ENCODE measurements at regions not wholly inside any gene's neighbourhood (a gene's known extent, or its start where the extent isn't known, plus 50 kb on each side); places are given as distances from the start of the nearest gene placed in this dataset.

GRCh38 chr9:7236186-7236585, 478.4 kb downstream of the KDM4C start:
- H3K36me3 ChIP-seq (ENCODE audit: control insufficient read depth, insufficient read depth, low read length), result no peaks in the 10 kb centered on the region
- H2AFZ ChIP-seq, result no peak overlapping the region
- H3K9ac ChIP-seq, result no peak overlapping the region
- no peak overlapping the region for H3K27ac ChIP-seq
- H3K4me3 ChIP-seq (ENCODE audit: low read depth, low read length), result no peak overlapping the region
- H3K4me2 ChIP-seq (ENCODE audit: low read length), result no peak overlapping the region
- no peaks in the 10 kb centered on the region for H3K4me1 ChIP-seq
- no peaks in the 10 kb centered on the region for H3K79me2 ChIP-seq
- no peak for TF ChIP-seq CTCF (IDR thresholded peaks at IDR 0.05)
- no peaks in the 10 kb centered on the region for H3K9me3 ChIP-seq (ENCODE audit: control insufficient read depth, low read length)
- H3K27me3 ChIP-seq (ENCODE audit: control insufficient read depth, insufficient read depth, low read length), result no peaks in the 10 kb centered on the region

GRCh38 chr9:7234144-7234543, 476.4 kb downstream of the KDM4C start:
- Histone ChIP-seq H3K79me2 (no peaks in the 10 kb centered on the region), H3K27me3 (ENCODE audit: control insufficient read depth, insufficient read depth, low read length) (no peaks in the 10 kb centered on the region), H3K4me2 (ENCODE audit: low read length) (no peak overlapping the region), H3K9me3 (ENCODE audit: control insufficient read depth, low read length) (no peaks in the 10 kb centered on the region), H3K27ac (no peak overlapping the region), H2AFZ (no peak overlapping the region), H3K4me1 (no peaks in the 10 kb centered on the region), H3K36me3 (ENCODE audit: control insufficient read depth, insufficient read depth, low read length) (no peaks in the 10 kb centered on the region), H3K9ac (no peak overlapping the region), H3K4me3 (ENCODE audit: low read depth, low read length) (no peak overlapping the region)
- no peak for TF ChIP-seq CTCF (IDR thresholded peaks at IDR 0.05)

- TF ChIP-seq CTCF (IDR thresholded peaks at IDR 0.05), result no peak
- Histone ChIP-seq H2AFZ (no peak overlapping the region), H3K4me3 (ENCODE audit: low read depth, low read length) (no peak overlapping the region), H3K36me3 (ENCODE audit: control insufficient read depth, insufficient read depth, low read length) (no peaks in the 10 kb centered on the region), H3K79me2 (no peaks in the 10 kb centered on the region), H3K4me1 (no peaks in the 10 kb centered on the region), H3K9ac (no peak overlapping the region), H3K27me3 (ENCODE audit: control insufficient read depth, insufficient read depth, low read length) (no peaks in the 10 kb centered on the region), H3K9me3 (ENCODE audit: control insufficient read depth, low read length) (no peaks in the 10 kb centered on the region), H3K27ac (no peak overlapping the region), H3K4me2 (ENCODE audit: low read length) (no peak overlapping the region)
These were observed 471.8 kb downstream of the KDM4C start for GRCh38 chr9:7229571-7229970.

- no peak overlapping the region for H3K9ac ChIP-seq
- H2AFZ ChIP-seq, result no peak overlapping the region
- TF ChIP-seq CTCF (IDR thresholded peaks at IDR 0.05), result no peak
- no peaks in the 10 kb centered on the region for H3K4me1 ChIP-seq
- no peaks in the 10 kb centered on the region for H3K79me2 ChIP-seq
- H3K27me3 ChIP-seq (ENCODE audit: control insufficient read depth, insufficient read depth, low read length), result no peaks in the 10 kb centered on the region
- H3K9me3 ChIP-seq (ENCODE audit: control insufficient read depth, low read length), result no peaks in the 10 kb centered on the region
- no peaks in the 10 kb centered on the region for H3K36me3 ChIP-seq (ENCODE audit: control insufficient read depth, insufficient read depth, low read length)
- H3K27ac ChIP-seq, result no peak overlapping the region
- no peak overlapping the region for H3K4me2 ChIP-seq (ENCODE audit: low read length)
- no peak overlapping the region for H3K4me3 ChIP-seq (ENCODE audit: low read depth, low read length)
These were observed 471.0 kb downstream of the KDM4C start for GRCh38 chr9:7228726-7229125.

- no peak for TF ChIP-seq CTCF (IDR thresholded peaks at IDR 0.05)
- no peak overlapping the region for H3K9ac ChIP-seq
- H3K9me3 ChIP-seq (ENCODE audit: control insufficient read depth, low read length), result no peaks in the 10 kb centered on the region
- no peaks in the 10 kb centered on the region for H3K4me1 ChIP-seq
- H3K4me2 ChIP-seq (ENCODE audit: low read length), result no peak overlapping the region
- no peak overlapping the region for H3K27ac ChIP-seq
- no peak overlapping the region for H3K4me3 ChIP-seq (ENCODE audit: low read depth, low read length)
- no peaks in the 10 kb centered on the region for H3K36me3 ChIP-seq (ENCODE audit: control insufficient read depth, insufficient read depth, low read length)
- no peaks in the 10 kb centered on the region for H3K27me3 ChIP-seq (ENCODE audit: control insufficient read depth, insufficient read depth, low read length)
- H3K79me2 ChIP-seq, result no peaks in the 10 kb centered on the region
- H2AFZ ChIP-seq, result no peak overlapping the region
These were observed 470.2 kb downstream of the KDM4C start for GRCh38 chr9:7227951-7228350.
